GM19324 (cell line): ENCODE measurements at regions not wholly inside any gene's neighbourhood (a gene's known extent, or its start where the extent isn't known, plus 50 kb on each side); places are given as distances from the start of the nearest gene placed in this dataset.

ENCODE experiments used
- ATAC-seq: cut with Tn5 transposase; IDR thresholded peaks from one replicate; pipeline ENCODE4 v1.9.1; 2021; ENCODE audit warnings: mild to moderate bottlenecking, moderate library complexity; ENCODE audit not compliant: unreplicated experiment, low FRiP score

- ATAC-seq, result no peak
These were observed 100.1 kb upstream of the LPP start for GRCh38 chr3:188053710-188054380.

DNA sequence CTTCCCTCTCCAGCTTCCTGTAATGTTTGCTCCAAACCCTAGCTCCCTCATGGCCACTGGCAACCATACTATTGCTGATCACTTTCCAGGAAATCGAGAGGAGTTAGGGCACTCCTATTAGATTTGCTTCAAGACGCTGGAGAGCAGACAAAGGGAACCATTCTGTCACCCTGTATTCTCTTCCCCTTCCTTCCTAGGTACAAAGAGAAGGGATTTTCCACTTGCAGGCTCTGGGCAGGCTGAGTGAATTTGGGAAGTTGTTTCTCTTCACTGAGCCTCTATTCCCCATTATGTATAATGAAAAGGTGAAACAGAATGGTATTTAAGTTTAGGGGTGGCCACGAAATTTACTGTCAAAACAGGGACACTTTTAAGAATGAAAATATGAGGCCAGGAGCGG lies 99.4 kb upstream of the LPP start:
- ATAC-seq, result no peak

- ATAC-seq, result no peak
These were observed 98.6 kb upstream of the LPP start for GRCh38 chr3:188055388-188055787.

- ATAC-seq, result no peak
These were observed 96.8 kb upstream of the LPP start for GRCh38 chr3:188057124-188057523.

- no peak for ATAC-seq
These were observed 95.3 kb upstream of the LPP start for GRCh38 chr3:188058569-188059184.

DNA sequence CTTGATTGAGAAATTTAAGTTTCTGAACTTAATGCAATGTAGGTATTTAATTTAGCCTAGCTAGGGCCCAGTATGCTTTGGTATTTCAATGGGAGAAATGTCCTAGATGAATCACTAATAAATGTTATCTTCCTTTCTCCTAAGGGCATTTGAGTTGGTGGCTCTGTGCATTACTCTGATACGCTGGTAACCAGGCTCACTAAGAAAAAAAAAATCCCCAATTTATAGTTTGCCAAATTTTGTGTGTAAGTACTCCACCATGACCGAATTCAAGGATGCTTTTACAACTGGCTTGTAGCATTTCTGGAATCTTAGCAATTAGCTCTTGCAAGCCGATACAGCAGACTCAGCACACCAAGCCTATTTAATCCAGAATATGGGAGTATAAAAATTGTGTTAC lies 94.6 kb upstream of the LPP start:
- no peak for ATAC-seq

DNA sequence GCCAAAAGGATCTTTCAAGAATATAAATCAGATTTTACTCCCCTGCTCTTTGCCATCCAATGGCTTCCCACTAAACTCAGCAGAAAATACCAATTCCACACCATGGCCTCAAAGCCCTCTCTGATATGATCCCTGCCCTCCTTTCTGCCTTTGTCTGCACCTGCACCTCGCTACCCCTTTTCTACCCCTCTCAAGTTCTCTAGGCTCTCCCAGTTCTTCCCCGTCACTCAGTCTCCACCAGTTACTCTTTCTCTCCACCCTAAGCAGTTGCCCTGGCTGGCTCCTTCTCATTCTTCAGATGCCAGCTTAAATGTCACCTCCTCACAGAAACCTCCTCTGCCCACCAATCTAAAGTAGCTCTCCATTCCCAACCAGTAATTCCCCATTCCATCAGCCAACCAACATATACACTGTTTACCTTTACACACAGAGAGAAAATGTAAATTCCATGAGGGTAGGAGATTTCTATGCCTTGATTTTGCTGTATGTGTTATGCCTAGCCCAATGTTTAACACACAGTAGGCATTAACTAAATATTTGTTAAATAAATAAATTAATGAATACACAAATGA lies 93.6 kb upstream of the LPP start:
- ATAC-seq, result no peak

- no peak for ATAC-seq
These were observed 93.0 kb upstream of the LPP start for GRCh38 chr3:188060840-188061544.

GRCh38 chr3:188062216-188062615 lies 91.7 kb upstream of the LPP start:
- ATAC-seq, result no peak

DNA sequence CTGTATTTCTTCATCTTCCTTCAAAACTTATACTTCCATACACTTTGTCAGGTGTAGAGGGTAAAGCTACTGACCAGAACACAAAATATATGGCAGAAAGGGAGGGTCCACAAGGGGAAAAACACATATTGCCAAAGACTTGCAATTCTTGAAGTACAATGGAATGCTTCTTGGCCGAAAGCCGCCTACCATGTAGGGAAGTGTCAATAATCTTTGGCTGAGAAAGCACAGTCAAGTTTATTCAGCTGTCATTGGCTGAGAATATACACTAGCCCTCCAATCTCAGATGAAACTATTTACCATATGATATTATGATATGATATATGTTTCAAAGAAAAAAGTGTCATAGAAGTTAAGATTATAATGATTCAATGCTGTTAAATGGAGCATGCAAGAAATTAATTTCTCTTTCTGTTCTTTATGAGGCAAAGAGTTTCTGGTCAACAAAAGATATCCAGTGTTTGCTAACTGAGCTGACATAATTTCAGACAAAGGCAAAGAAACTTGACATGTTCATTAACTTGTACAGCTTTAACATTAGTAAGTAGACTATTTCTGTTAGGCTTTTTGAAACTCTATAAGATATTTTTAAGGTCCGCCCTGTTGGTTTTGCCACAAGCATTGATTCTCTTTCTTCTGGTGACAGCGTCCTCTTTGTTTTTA lies 89.0 kb upstream of the LPP start:
- no peak for ATAC-seq

- no peak for ATAC-seq
These were observed 87.8 kb upstream of the LPP start for GRCh38 chr3:188066141-188066540.

DNA sequence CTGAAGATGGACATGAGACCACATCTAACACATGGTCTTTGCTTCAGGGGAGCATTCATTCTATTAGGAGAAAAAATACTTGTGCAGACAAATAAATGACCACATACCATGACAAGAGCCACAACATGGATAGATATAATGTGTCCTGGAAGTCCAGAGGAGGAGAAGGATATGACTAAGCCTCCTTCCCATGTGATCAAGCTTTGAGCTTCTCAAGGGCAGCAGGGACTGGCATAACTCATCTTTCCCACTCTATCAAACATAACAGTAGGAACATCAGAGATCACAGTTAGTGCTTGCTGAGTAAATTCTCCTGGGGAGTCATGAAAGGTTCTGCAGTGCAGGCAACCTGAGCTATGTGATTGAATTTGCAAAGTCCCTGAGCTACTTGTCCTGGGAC lies 86.0 kb upstream of the LPP start:
- no peak for ATAC-seq

- no peak for ATAC-seq
These were observed 85.6 kb upstream of the LPP start for GRCh38 chr3:188068342-188068741.

GRCh38 chr3:188071636-188072035 lies 82.3 kb upstream of the LPP start:
- ATAC-seq, result no peak

GRCh38 chr3:188076176-188076575 lies 77.8 kb upstream of the LPP start:
- ATAC-seq, result no peak

- no peak for ATAC-seq
These were observed 76.7 kb upstream of the LPP start for GRCh38 chr3:188077160-188077799.

GRCh38 chr3:188080091-188080490 lies 73.9 kb upstream of the LPP start:
- ATAC-seq, result no peak

DNA sequence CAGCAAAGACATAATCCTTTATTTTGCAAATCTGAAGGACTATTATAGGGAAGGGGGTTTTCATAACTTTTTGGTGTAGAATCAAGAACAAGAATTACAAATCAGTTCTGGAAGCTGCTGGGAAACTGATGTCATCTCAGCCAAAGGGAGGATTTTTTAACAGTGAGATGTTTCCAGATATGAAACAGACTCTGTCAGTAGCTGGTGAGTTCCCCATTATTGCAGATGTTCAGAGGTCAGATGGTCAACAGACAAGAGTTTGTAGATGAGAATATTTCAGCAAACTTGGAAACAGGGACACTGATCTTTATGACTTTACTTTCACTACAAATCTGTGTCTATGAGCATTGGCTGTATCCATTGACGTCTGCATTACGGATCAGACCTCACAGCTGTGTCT lies 71.9 kb upstream of the LPP start:
- no peak for ATAC-seq

GRCh38 chr3:188082450-188082849 lies 71.5 kb upstream of the LPP start:
- ATAC-seq, result no peak

GRCh38 chr3:188083011-188083410 lies 70.9 kb upstream of the LPP start:
- ATAC-seq, result no peak
